AG04450 (cell line): ENCODE measurements at regions not wholly inside any gene's neighbourhood (a gene's known extent, or its start where the extent isn't known, plus 50 kb on each side); places are given as distances from the start of the nearest gene placed in this dataset.

Experiments
- CTCF ChIA-PET: fragments of 300-600, 350-600 bp; formaldehyde crosslinking; extraction: SDS; loops from one replicate; lab custom pipeline; 2022; ENCODE audit warnings: antibody characterized with exemption, inconsistent platforms; lab: Charles Lee
- POLR2A ChIA-PET: fragments of 350-600 bp; formaldehyde crosslinking; extraction: SDS; loops from one replicate; lab custom pipeline; 2021; ENCODE audit warnings: antibody characterized with exemption, inconsistent platforms; lab: Yijun Ruan, JAX
- DNase-seq: peaks from one replicate; pipeline ENCODE4 v3.0.0-alpha.2; 2011; ENCODE audit warnings: low read depth, low spot score
- H3K27ac ChIP-seq: one replicate; pipeline ENCODE4 v1.5.1; 2012; ENCODE audit warnings: low read depth, low read length, control low read depth
- H3K27me3 ChIP-seq: one replicate; pipeline ENCODE4 v1.6.0; 2012; ENCODE audit warnings: low read length; ENCODE audit not compliant: control insufficient read depth, insufficient read depth
- H3K4me3 ChIP-seq: 2 replicates; pipeline ENCODE4 v1.5.1; 2011; ENCODE audit warnings: mild to moderate bottlenecking, low read depth, low read length, control low read depth
- H3K9me3 ChIP-seq: 2 replicates; pipeline ENCODE4 v1.5.1; 2012; ENCODE audit warnings: low read length; ENCODE audit not compliant: control insufficient read depth, insufficient read depth
- TF ChIP-seq, protein P1 (sequence below): IDR thresholded peaks from 2 replicates; pipeline ENCODE4 v1.5.1; 2011; ENCODE audit warnings: low read depth, low read length, control low read depth, inconsistent platforms

DNA sequence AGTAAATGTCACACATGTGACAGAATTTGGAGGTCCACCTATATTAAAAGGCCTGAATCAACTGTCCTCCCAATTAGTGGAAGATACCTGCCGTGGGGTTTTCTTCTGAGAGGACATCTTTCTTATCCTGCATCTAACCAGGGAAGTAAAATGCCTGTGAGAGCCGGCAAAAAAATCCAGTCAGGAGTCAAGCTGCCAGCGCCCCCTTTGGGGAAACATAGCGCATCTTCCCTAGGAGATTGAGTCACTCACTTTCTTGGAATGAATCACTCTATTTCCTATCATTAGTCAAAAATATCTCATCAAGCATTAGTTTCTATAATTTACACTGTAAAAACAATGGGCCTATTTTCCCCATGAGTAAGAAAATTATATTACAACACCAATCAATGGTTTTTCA is 66.4 kb upstream of the ANK3 start:
- Histone ChIP-seq H3K27ac (no peak overlapping the region), H3K4me3 (no peak overlapping the region), H3K9me3 (no peaks in the 10 kb centered on the region), H3K27me3 (no peaks in the 10 kb centered on the region)
- TF ChIP-seq, protein P1, sequence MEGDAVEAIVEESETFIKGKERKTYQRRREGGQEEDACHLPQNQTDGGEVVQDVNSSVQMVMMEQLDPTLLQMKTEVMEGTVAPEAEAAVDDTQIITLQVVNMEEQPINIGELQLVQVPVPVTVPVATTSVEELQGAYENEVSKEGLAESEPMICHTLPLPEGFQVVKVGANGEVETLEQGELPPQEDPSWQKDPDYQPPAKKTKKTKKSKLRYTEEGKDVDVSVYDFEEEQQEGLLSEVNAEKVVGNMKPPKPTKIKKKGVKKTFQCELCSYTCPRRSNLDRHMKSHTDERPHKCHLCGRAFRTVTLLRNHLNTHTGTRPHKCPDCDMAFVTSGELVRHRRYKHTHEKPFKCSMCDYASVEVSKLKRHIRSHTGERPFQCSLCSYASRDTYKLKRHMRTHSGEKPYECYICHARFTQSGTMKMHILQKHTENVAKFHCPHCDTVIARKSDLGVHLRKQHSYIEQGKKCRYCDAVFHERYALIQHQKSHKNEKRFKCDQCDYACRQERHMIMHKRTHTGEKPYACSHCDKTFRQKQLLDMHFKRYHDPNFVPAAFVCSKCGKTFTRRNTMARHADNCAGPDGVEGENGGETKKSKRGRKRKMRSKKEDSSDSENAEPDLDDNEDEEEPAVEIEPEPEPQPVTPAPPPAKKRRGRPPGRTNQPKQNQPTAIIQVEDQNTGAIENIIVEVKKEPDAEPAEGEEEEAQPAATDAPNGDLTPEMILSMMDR = peak; percentile 37
- CTCF ChIA-PET = interaction anchor here (1.0 kb wide), 1 partner anchor 10 kb away, joined by 3 read pairs; no protein-coding TSS in a partner anchor
- DNase-seq = no peak
- POLR2A ChIA-PET = no interaction called here

DNA sequence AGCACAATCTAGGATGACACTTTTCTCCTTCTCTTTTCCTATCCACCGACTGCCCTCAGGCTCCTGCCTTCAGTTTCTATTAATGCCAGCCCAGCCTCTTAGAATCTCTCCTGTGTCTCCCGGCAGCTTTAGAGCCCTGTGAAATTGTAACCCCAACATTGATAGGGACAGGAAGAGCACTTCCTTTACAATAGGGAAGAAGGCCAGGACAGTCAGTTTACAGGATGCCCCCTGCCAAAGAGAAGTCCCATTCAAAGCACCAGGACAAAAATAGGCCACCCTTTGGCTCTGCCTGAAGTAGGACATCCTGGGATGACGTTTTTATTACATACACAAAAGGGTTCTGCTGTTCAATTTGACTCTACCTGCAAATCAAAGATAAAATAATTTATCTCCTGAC is 64.7 kb upstream of the ANK3 start:
- ChIA-PET POLR2A (no interaction called here), CTCF (interaction anchor here (1.5 kb wide), 1 partner anchor 9 kb away, joined by 4 read pairs; no protein-coding TSS in a partner anchor)
- Histone ChIP-seq H3K27me3 (no peaks in the 10 kb centered on the region), H3K4me3 (no peak overlapping the region), H3K9me3 (no peaks in the 10 kb centered on the region), H3K27ac (no peak overlapping the region)
- TF ChIP-seq, protein P1 = no peak
- DNase-seq = no peak

DNA sequence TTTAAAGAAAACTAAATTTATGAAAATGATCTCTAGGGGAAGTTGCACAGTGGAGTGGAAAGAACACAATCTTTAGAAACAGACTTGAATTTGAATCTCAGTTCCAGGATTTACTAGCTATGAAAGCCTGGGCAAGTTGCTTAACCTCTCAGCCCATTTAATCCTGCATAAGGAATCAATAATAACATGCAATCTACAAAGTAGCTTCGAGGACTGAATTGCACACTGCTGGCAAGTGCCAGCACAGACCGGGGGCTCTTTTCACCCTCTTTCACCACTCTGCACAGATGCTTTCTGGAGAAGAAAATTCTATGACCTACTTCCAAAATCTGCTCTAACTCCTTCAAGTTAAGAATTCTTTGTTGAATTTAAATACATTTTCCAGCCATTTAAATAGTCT is 63.4 kb upstream of the ANK3 start:
- no peak for DNase-seq
- TF ChIP-seq, protein P1 = no peak
- Histone ChIP-seq H3K4me3 (no peak overlapping the region), H3K27me3 (no peaks in the 10 kb centered on the region), H3K9me3 (no peaks in the 10 kb centered on the region), H3K27ac (no peak overlapping the region)
- ChIA-PET CTCF (interaction anchor here (1.2 to 2.0 kb wide), 3 partner anchors 8 to 194 kb away, joined by 4 read pairs; no protein-coding TSS in a partner anchor), POLR2A (no interaction called here)

DNA sequence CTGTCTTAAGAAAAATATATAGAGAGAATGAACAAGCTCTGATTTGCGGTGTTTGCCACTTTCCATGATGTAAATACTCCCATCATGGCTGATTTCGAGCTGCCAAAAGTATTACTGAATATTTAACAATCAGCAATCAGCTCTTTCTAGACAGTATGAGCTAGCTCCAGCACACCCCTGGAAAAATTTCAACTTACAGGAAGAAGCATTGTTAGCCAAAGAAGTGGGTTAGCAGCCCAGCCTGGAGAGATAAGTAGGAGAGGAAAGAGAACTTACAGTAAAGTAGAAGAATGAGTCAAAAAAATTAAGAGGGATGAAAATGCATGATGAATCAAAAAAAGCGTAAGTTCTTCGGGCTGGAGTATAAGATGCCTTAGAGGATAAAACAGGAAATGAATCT is 60.6 kb upstream of the ANK3 start:
- TF ChIP-seq, protein P1 = no peak
- ChIA-PET POLR2A (no interaction called here), CTCF (no interaction called here)
- Histone ChIP-seq H3K27ac (no peak overlapping the region), H3K9me3 (no peaks in the 10 kb centered on the region), H3K27me3 (no peaks in the 10 kb centered on the region), H3K4me3 (no peak overlapping the region)
- no peak for DNase-seq

DNA sequence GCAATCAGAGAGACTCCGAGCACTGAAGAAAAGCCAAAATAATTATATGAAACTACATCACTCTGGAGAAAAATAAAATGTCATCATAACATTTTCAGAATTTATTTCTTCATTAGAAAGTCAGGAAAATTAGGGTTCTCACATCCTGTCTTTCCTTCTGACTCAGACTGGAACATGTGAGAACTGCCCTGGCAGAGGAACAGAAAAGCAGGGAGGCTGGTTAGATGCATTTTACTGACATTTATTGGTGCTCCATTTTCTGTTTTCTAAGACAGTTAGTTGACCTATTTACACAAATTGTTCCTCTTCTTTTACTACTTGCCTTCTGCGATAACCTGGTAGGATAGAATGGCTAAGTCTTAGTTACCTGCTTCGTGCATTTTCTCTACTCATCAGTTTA is 58.6 kb upstream of the ANK3 start:
- Histone ChIP-seq H3K27me3 (no peaks in the 10 kb centered on the region), H3K9me3 (no peaks in the 10 kb centered on the region), H3K4me3 (no peak overlapping the region), H3K27ac (no peak overlapping the region)
- TF ChIP-seq, protein P1 = no peak
- CTCF ChIA-PET = no interaction called here
- no peak for DNase-seq
- POLR2A ChIA-PET = no interaction called here
